ENCODE measurements at regions not wholly inside any gene's neighbourhood (a gene's known extent, or its start where the extent isn't known, plus 50 kb on each side); places are given as distances from the start of the nearest gene placed in this dataset.

DNA sequence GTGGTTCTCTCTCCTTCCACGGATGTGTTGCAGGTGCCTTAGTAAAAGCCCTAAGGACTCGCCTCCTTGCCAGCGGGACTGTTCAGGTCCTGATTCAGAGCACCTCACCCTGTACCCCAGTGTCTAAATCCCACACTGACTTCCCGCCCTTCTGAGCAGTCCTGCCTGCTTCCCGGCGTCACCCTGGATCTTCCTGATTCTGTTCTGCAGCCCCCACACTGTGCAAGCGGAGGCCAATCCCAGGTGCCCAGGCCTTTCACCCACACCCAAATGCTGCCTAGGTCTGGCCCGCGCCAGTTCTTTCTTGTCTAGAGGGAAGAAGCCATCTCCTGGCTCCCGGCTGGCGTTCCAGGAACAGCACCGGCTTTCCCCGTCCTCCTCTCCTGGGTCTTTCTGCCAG lies 95.9 kb upstream of the GALNT2 start:
- no peak for DNase-seq (ENCODE audit: extremely low read depth, insufficient read length)
- TF ChIP-seq, protein P1, sequence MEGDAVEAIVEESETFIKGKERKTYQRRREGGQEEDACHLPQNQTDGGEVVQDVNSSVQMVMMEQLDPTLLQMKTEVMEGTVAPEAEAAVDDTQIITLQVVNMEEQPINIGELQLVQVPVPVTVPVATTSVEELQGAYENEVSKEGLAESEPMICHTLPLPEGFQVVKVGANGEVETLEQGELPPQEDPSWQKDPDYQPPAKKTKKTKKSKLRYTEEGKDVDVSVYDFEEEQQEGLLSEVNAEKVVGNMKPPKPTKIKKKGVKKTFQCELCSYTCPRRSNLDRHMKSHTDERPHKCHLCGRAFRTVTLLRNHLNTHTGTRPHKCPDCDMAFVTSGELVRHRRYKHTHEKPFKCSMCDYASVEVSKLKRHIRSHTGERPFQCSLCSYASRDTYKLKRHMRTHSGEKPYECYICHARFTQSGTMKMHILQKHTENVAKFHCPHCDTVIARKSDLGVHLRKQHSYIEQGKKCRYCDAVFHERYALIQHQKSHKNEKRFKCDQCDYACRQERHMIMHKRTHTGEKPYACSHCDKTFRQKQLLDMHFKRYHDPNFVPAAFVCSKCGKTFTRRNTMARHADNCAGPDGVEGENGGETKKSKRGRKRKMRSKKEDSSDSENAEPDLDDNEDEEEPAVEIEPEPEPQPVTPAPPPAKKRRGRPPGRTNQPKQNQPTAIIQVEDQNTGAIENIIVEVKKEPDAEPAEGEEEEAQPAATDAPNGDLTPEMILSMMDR (IDR thresholded peaks at IDR 0.05; ENCODE audit: insufficient read depth, low read length, poor library complexity, severe bottlenecking): no peak
- Histone ChIP-seq H3K27me3 (replicated peaks; ENCODE audit: control insufficient read depth, insufficient read depth, low read length) (no peaks in the 10 kb centered on the region), H3K4me3 (replicated peaks; ENCODE audit: low read depth, low read length) (no peak overlapping the region), H3K36me3 (ENCODE audit: control insufficient read depth, insufficient read depth, low read length) (no peaks in the 10 kb centered on the region)

DNA sequence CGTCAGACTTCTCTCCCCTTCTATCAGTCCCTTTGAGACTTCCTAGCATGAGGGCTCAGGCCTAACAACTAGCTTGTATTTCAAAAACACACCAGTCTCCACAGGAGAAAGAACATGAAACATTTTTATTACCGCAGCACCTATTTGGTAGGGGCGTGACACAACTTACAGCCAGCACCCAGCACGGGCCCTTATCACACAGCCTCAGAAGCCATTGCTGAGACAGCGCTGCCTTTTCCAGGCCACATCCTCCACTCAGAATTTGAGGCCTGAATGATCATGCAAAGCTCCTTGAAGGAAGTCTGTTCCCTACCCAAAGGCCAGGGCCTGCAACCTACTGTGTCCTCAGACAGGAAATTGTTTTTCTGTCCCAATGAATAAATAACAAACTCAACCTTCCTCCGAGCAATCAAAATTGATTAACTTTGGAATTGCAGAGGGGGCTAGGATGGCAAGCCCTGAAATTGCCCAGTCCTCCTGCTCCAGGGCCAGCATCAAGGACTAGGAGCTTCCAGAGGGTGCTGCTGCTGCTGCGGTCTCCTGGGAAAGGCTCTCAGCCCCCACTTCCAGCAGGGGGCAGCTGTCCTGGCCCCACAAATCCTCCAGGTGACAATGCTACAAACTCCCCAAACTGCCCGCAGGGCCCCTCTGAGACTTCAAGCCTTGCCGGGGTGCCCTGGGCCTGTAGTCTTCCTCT lies 94.3 kb upstream of the GALNT2 start:
- Histone ChIP-seq H3K36me3 (ENCODE audit: control insufficient read depth, insufficient read depth, low read length) (no peaks in the 10 kb centered on the region), H3K27me3 (replicated peaks; ENCODE audit: control insufficient read depth, insufficient read depth, low read length) (no peaks in the 10 kb centered on the region), H3K4me3 (replicated peaks; ENCODE audit: low read depth, low read length) (no peak overlapping the region)
- no peak for DNase-seq (ENCODE audit: extremely low read depth, insufficient read length)
- TF ChIP-seq, protein P1 (IDR thresholded peaks at IDR 0.05; ENCODE audit: insufficient read depth, low read length, poor library complexity, severe bottlenecking): peak; percentile 42

DNA sequence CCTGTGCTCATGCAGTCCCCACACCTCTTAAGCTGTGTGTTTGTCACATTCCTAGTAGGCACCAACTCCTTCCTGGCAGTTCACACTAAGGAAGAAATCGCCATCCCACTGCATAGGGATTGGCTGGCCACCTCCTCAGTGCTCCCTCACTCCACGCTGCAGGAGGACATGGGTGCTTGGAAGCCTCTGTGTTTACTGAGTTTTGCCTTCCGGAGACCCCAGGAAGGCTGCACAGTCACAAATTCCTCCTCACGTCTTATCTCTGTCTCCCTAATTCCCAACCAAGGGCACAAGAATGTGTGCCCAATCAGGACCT lies 93.8 kb upstream of the GALNT2 start:
- no peaks in the 10 kb centered on the region for H3K36me3 ChIP-seq (ENCODE audit: control insufficient read depth, insufficient read depth, low read length)
- no peak for DNase-seq (ENCODE audit: extremely low read depth, insufficient read length)
- no peaks in the 10 kb centered on the region for H3K27me3 ChIP-seq (replicated peaks; ENCODE audit: control insufficient read depth, insufficient read depth, low read length)
- no peak overlapping the region for H3K4me3 ChIP-seq (replicated peaks; ENCODE audit: low read depth, low read length)
- TF ChIP-seq, protein P1 (IDR thresholded peaks at IDR 0.05; ENCODE audit: insufficient read depth, low read length, poor library complexity, severe bottlenecking): no peak

DNA sequence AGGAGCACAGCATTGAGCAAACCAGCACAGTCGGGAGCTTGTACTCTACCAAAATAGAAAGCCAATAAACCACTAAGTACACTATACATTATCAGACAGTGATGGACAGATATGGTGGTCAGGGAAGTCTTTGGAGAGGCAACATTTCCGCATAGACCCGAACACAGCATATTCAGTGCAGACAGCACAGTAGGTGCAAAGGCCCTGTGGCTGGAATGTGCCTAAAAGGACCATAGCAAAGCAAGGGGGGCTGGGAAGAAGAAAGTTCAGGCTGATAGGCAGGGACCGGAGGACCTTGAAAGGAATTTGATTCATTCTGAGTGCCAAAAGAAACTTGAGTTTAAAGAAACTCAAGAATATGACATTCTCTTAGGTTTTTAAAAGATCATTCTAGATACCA lies 92.0 kb upstream of the GALNT2 start:
- DNase-seq (ENCODE audit: extremely low read depth, insufficient read length): no peak
- Histone ChIP-seq H3K27me3 (replicated peaks; ENCODE audit: control insufficient read depth, insufficient read depth, low read length) (no peaks in the 10 kb centered on the region), H3K36me3 (ENCODE audit: control insufficient read depth, insufficient read depth, low read length) (no peaks in the 10 kb centered on the region), H3K4me3 (replicated peaks; ENCODE audit: low read depth, low read length) (no peak overlapping the region)
- TF ChIP-seq, protein P1 (IDR thresholded peaks at IDR 0.05; ENCODE audit: insufficient read depth, low read length, poor library complexity, severe bottlenecking): no peak

DNA sequence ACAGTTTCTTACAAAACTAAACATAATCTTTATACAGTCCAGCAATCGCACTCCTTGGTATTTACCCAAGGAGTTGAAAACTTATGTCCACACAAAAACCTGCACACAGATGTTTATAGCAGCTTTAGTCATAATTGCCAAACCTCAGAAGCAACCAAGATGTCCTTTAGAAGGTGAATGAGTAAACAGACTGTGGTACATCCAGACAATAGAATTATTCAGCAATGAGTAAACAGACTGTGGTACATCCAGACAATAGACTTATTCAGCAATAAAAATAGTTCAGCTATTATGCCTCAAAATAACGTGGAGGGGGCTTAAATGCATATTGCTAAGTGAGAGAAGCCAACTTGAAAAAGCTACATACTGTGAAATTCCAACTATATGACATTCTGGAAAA lies 87.0 kb upstream of the GALNT2 start:
- no peak for DNase-seq (ENCODE audit: extremely low read depth, insufficient read length)
- H3K4me3 ChIP-seq (replicated peaks; ENCODE audit: low read depth, low read length): no peak overlapping the region
- no peaks in the 10 kb centered on the region for H3K36me3 ChIP-seq (ENCODE audit: control insufficient read depth, insufficient read depth, low read length)
- TF ChIP-seq, protein P1 (IDR thresholded peaks at IDR 0.05; ENCODE audit: insufficient read depth, low read length, poor library complexity, severe bottlenecking): no peak
- no peaks in the 10 kb centered on the region for H3K27me3 ChIP-seq (replicated peaks; ENCODE audit: control insufficient read depth, insufficient read depth, low read length)

DNA sequence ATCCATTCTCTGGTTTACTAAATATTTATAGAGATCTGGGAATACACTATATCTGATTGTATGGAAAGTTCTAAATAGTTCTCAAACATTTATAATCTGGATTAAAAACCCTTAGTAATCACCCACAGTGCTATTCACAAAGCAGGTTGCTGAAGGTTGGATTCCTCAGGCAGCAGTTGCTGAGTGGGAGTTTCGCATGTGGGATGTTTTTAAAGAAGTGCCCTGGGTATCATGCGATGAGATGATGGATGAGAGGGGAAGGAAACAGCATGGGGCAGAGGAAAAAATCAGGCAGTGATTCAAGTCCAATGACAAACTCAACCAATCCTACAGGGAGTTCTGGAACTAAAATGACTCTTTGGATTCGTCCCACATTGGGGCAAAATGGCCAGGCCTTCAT lies 85.3 kb upstream of the GALNT2 start:
- no peak overlapping the region for H3K4me3 ChIP-seq (replicated peaks; ENCODE audit: low read depth, low read length)
- no peaks in the 10 kb centered on the region for H3K36me3 ChIP-seq (ENCODE audit: control insufficient read depth, insufficient read depth, low read length)
- H3K27me3 ChIP-seq (replicated peaks; ENCODE audit: control insufficient read depth, insufficient read depth, low read length): peaks cover 1% of the 10 kb centered on the region; the same call in 1 of the 2 replicates
- TF ChIP-seq, protein P1 (IDR thresholded peaks at IDR 0.05; ENCODE audit: insufficient read depth, low read length, poor library complexity, severe bottlenecking): no peak
- no peak for DNase-seq (ENCODE audit: extremely low read depth, insufficient read length)

All from GM06990 (cell line).